GM18517 (cell line): ENCODE measurements at regions not wholly inside any gene's neighbourhood (a gene's known extent, or its start where the extent isn't known, plus 50 kb on each side); places are given as distances from the start of the nearest gene placed in this dataset.

Experiments
- ATAC-seq: cut with Tn5 transposase; IDR thresholded peaks from one replicate; pipeline ENCODE4 v1.9.1; 2021; ENCODE audit warnings: mild to moderate bottlenecking, moderate library complexity; ENCODE audit not compliant: unreplicated experiment

DNA sequence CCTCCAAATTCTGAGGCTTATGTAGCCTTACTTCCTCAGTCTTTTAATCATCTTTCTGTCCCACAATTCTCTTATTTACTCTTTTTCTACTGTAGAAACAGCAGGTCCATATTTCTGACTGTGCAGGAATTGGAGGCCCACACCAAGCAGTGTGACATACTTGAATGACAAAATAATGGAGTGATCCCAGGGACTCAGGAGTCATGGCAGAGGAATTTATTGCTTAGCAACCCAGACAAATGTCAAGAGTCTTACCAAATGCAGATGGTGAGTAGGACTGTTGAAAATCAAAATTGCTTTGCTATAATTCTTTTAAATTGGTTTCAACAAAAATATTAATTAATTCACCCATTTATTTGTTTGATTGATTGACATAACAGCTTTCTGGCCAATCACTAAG is 59.9 kb downstream of the HTR1B start:
- ATAC-seq = no peak

DNA sequence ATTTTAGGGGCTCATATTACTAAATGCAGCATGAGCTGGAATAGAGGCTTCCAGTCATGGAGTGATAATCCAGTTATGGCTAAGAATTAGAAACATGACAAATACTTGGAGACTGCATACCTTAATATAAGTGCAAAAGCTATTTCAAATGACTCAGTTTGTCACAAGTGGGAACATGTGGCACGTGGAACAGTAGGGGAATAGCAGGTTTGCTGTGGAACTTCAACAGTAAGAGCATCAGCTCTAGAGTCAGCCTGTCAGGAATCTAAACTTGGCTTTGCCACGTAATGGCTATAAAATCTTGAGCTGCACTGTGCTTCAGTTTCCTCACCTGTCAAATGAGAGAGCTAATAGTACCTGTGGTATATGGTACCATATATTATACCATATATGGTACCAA is 62.1 kb downstream of the HTR1B start:
- no peak for ATAC-seq

GRCh38 chr6:77397561-77397960 is 65.7 kb downstream of the HTR1B start:
- no peak for ATAC-seq

DNA sequence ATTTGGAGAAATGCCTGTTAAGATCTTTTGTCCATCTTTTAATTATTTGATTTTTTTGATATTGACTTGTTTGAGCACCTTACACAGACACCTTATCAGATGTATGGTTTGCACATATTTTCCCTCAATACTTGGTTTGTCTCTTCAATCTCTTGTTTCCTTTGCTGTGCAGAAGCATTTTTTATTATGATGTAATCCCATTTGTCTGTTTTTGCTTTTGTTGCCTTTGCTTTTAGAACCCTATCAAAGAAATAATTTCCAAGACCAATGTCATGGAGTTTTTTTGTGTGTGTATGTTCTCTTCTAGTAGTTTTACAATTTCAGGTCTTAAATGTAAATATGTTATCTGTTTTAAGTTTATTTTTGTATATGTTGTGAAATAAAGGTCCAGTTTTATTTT is 73.9 kb downstream of the HTR1B start:
- no peak for ATAC-seq

DNA sequence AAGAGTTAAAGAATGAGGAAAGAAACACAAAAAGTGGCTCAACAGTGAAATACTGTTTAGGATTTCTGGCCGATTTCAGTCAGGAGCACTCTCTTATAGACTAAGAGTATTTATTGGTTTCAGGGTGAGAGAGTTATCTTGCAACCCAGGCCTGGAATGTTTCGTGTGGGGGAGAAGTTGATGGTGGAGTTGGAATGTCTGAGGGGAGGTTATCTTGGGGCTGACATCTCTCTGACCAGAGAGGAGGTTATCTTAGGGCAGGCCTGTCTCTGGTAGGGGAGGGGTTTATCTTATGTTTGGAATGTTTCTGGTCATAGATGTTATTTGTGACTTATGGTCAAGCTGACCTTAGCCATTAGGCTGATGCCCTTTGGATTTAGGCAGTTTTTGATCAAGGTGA is 80.3 kb downstream of the HTR1B start:
- no peak for ATAC-seq

GRCh38 chr6:77373955-77374354 is 89.3 kb downstream of the HTR1B start:
- ATAC-seq = no peak

DNA sequence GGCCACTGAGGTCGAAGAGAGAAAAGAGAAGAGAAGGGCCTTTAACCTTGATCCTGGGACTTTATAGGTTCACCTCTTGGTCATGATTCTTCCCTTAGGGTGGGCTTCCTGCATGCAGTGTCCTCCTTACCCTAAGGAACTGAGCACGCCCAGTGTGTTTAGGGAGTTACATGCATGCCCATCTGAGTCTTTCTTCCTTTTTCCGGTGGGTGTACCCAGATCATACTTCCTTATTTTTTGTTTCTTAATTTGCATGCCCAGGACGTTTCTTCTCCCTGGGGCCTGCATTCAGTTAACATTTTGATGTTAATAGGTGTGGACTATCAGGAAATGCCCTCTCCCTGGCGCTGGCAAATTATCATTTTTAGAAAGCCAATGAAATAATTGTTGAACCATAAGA is 91.5 kb downstream of the HTR1B start:
- ATAC-seq = no peak

DNA sequence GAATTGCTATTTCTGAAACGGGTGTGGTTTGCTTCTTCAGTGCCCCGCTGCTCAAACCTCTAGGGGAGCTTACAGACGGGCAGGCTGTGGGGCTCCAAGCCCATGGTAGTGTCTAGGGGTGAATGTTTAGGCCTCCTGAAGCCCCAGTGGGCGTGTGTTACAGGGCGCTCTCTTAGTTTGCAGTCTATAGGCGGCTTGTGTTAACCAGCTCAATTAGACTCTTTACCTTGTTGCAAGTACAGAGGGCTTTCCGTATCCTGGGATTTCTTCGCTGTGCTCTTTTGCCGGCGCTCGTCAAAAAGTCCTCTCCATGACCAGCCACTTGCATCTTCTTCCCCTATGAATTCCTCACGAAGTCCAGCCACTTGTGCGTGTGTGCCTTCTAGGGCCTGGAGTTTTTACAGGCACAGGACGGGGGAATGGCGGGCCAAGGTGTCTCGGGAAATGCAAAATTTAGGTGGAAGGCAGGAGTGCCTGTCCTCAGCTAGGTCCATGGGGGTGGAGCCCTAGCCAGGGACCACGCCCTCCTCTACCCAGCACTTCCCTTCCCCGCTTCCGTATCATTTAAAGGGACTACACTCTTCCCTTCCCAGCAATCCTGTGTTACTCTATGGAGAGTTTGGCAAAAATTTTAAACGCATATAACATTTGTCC is 94.5 kb downstream of the HTR1B start:
- no peak for ATAC-seq

GRCh38 chr6:77366798-77367197 is 96.5 kb downstream of the HTR1B start:
- no peak for ATAC-seq

DNA sequence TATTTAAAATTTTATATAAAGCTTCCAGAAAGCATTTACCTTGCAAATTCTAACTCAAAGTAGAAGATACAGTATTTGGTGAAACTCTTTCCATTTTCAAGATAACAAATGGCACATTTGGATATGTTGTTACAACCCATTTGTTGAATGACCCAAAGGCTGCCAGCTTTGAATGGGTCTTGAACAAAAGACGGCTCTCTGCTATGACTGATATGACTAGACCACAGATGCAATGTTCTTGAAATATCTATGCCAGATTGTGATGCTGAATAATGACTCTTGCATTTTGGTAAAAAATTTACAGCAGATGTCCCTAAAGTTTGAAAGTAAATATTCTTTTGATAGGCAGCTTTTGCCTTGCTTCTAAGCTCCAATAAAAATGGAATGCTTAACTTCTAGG is 99.6 kb downstream of the HTR1B start:
- no peak for ATAC-seq

GRCh38 chr6:77362055-77362454 is 101.2 kb downstream of the HTR1B start:
- no peak for ATAC-seq

DNA sequence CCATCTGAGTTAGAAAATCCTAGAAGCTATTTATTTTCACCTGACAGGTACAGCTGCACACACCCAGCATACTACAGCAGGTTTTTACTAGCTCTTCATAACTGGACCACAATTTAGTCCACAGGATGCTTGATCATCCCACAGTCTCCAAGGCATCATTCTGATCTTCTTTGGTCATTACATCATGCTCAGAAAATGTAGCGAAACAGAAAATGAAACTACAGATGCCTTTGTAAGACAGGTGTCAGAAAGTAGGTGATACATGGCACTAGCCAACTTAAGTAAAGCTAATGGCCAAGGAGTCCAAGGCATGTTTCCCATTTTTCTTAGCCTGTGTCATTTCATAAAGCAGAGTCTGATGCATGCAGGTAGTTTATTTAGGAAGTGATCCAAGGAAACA is 102.3 kb downstream of the HTR1B start:
- peak; percentile 78 for ATAC-seq

- ATAC-seq = no peak
Observed at GRCh38 chr6:77356821-77357220, 106.5 kb downstream of the HTR1B start.

- no peak for ATAC-seq
Observed at GRCh38 chr6:77354581-77354980, 108.7 kb downstream of the HTR1B start.

DNA sequence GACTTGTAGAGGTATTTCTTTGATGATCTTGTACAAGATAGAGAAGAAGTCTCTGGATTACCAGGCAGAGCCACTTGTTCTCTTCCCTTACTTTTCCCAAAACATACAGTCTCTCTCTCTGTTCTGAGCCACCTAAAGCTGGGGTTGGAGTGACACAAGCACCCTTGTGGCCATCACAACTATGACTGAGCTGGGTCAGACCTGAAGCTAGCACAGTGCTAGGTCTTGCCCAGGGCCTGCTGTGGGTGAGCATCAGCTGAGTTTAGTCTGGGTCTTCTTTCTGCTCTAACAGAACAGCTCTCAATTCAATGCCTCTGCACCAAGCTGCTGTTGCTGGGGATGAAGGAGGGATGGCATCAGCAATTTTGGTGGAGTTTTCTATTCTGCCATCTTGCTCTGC is 110.2 kb downstream of the HTR1B start:
- no peak for ATAC-seq

GRCh38 chr6:77341058-77341986 is 122.0 kb downstream of the HTR1B start:
- no peak for ATAC-seq

DNA sequence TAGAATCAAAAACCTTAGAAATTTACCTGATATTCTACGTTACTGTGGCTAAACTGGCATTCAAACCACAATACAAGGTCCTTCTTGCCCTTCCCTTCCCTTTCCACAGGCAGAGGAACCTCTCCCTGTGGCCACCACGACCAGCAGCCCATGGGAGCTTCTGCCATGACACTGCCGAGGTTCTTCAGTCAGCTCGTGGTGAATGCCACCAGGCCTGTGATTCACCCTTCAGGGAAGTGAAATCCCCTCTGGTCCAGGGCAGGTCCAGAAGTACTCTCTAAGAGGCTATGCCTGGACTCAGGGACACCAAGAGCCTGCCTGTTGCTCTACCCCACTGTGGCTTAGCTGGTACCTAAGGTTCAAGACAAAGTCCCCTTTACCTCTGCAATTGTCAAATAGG is 123.0 kb downstream of the HTR1B start:
- no peak for ATAC-seq

DNA sequence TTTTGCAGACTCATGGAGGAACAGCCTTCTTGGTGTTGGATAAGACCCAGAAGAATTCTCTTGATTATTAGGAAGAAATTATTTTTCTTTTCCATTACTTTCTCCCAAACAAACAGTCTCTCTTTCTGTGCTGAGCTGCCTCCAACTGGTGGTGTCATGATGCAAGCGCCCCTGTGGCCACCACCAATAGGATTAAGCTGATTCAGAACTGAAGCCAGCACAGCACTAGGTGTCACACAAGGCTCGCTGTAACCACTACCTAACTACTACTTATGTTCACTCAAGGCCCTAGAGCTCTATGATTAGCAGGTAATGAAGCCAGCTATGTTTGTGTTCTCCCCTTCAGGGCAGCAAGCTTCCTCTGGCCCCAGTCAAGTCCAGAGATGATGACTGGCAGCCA is 123.4 kb downstream of the HTR1B start:
- ATAC-seq = no peak

DNA sequence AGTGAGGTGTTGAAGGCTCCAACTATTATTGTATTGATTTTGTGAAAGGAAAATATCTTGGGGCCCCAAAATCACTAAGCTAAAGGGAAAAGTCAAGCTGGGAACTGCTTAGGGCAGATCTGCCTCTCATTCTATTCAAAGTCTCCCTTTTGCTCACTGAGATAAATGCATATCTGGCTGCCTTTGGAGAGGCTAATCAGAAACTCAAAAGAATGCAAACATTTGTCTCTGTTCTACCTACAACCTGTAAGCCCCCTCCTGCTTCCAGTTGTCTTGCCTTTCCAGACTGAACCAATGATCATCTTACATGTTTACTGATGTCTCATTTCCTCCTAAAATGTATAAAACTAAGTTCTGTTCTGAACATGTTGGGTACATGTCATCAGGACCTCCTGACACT is 125.9 kb downstream of the HTR1B start:
- ATAC-seq = no peak

GRCh38 chr6:77334093-77334492 is 129.2 kb downstream of the HTR1B start:
- no peak for ATAC-seq

- ATAC-seq = no peak
Observed at GRCh38 chr6:77332915-77333623, 130.2 kb downstream of the HTR1B start.

GRCh38 chr6:77326711-77327110 is 136.6 kb downstream of the HTR1B start:
- no peak for ATAC-seq
